GM23338 (cell line): ENCODE measurements at regions not wholly inside any gene's neighbourhood (a gene's known extent, or its start where the extent isn't known, plus 50 kb on each side); places are given as distances from the start of the nearest gene placed in this dataset.

Experiments
- ATAC-seq: fragments of 200-7000 bp; cut with Tn5 transposase; 3 replicates; pipeline ENCODE4 v1.9.1; 2020
- DNase-seq: peaks from one replicate; pipeline ENCODE4 v3.0.0-alpha.2; 2015; ENCODE audit warnings: low spot score
- H2AFZ ChIP-seq: fragments of 200-600 bp; sonication (generic); 2 replicates; pipeline ENCODE4 v1.8.0; 2016; ENCODE audit warnings: antibody characterized with exemption, mild to moderate bottlenecking, moderate library complexity
- H3F3A ChIP-seq: fragments of 200-600 bp; sonication (generic); replicated peaks from 2 replicates; pipeline ENCODE4 v1.8.0; 2017; ENCODE audit warnings: antibody characterized with exemption, mixed run types, low read depth
- H3K27ac ChIP-seq: fragments of 200-600 bp; sonication (generic); 2 replicates; pipeline ENCODE4 v1.6.1; 2016; ENCODE audit warnings: low read depth
- H3K27me3 ChIP-seq: fragments of 200-600 bp; sonication (generic); 2 replicates; pipeline ENCODE4 v1.8.0; 2016; ENCODE audit warnings: mild to moderate bottlenecking, mixed run types, moderate library complexity; ENCODE audit not compliant: insufficient read depth
- H3K36me3 ChIP-seq: fragments of 200-600 bp; sonication (generic); 2 replicates; pipeline ENCODE4 v1.8.0; 2016; ENCODE audit warnings: mild to moderate bottlenecking; ENCODE audit not compliant: insufficient read depth
- H3K4me1 ChIP-seq: fragments of 200-600 bp; sonication (generic); 2 replicates; pipeline ENCODE4 v1.8.0; 2016; ENCODE audit warnings: mild to moderate bottlenecking, moderate library complexity; ENCODE audit not compliant: insufficient read depth
- H3K4me2 ChIP-seq: fragments of 200-600 bp; sonication (generic); 2 replicates; pipeline ENCODE4 v1.7.1; 2017; ENCODE audit warnings: mixed run types
- H3K4me3 ChIP-seq: fragments of 200-600 bp; sonication (generic); 2 replicates; pipeline ENCODE4 v1.6.1; 2016; ENCODE audit warnings: mixed run types
- H3K79me2 ChIP-seq: fragments of 200-600 bp; sonication (generic); replicated peaks from 2 replicates; pipeline ENCODE4 v1.8.0; 2017; ENCODE audit warnings: mild to moderate bottlenecking; ENCODE audit not compliant: insufficient read depth
- H3K9me2 ChIP-seq: fragments of 200-600 bp; sonication (generic); 2 replicates; pipeline ENCODE4 v1.8.0; 2017; ENCODE audit not compliant: insufficient read depth
- H4K20me1 ChIP-seq: fragments of 200-600 bp; sonication (generic); replicated peaks from 2 replicates; pipeline ENCODE4 v1.8.0; 2017; ENCODE audit warnings: mild to moderate bottlenecking; ENCODE audit not compliant: insufficient read depth
- H3K27ac Mint-ChIP-seq: 2 replicates; pipeline ENCODE4 v1.8.0; 2020; ENCODE audit warnings: inconsistent platforms, mild to moderate bottlenecking, moderate library complexity, mixed read lengths
- H3K27me3 Mint-ChIP-seq: 3 replicates; pipeline ENCODE4 v1.8.0; 2022; ENCODE audit warnings: low read depth, mild to moderate bottlenecking, moderate library complexity, mixed read lengths, inconsistent platforms; ENCODE audit not compliant: insufficient read depth, poor library complexity
- H3K36me3 Mint-ChIP-seq: 3 replicates; pipeline ENCODE4 v1.8.0; 2021; ENCODE audit warnings: low read depth, mild to moderate bottlenecking, inconsistent platforms, moderate library complexity, mixed read lengths
- H3K4me1 Mint-ChIP-seq: 3 replicates; pipeline ENCODE4 v1.8.0; 2020; ENCODE audit warnings: mild to moderate bottlenecking, inconsistent platforms, mixed read lengths
- H3K4me3 Mint-ChIP-seq: 3 replicates; pipeline ENCODE4 v1.8.0; 2021; ENCODE audit warnings: moderate library complexity, mild to moderate bottlenecking, inconsistent platforms, mixed read lengths
- H3K9me3 Mint-ChIP-seq: 3 replicates; pipeline ENCODE4 v1.8.0; 2020; ENCODE audit warnings: moderate library complexity, mild to moderate bottlenecking, inconsistent platforms, mixed read lengths
- CREB1 ChIP-seq: fragments of 250-450 bp; sonication (Bioruptor Pico); IDR thresholded peaks from 2 replicates; pipeline ENCODE4 v1.5.0; 2020; ENCODE audit warnings: low read depth, mild to moderate bottlenecking, moderate library complexity
- CTCF ChIP-seq, 2 experiments: fragments of 200-600 bp in 1 of 2; sonication (generic) in 1 of 2; conservative IDR thresholded peaks; 2 replicates each; pipeline versions ENCODE4 v1.5.1 to v1.6.1; 2016 to 2017; ENCODE audit warnings: antibody characterized with exemption in 2 of 2, low read depth in 2 of 2, mild to moderate bottlenecking in 2 of 2, moderate library complexity in 1 of 2
- EZH2 ChIP-seq: fragments of 200-600 bp; sonication (generic); IDR thresholded peaks from one replicate; pipeline ENCODE4 v1.8.0; 2017; ENCODE audit warnings: antibody characterized with exemption, mild to moderate bottlenecking, low read depth; ENCODE audit not compliant: unreplicated experiment
- EZH2phosphoT487 ChIP-seq: fragments of 200-600 bp; sonication (generic); IDR thresholded peaks from one replicate; pipeline ENCODE4 v1.8.1; 2018; ENCODE audit warnings: antibody characterized with exemption; ENCODE audit not compliant: unreplicated experiment
- JUNB ChIP-seq: IDR thresholded peaks from one replicate; pipeline ENCODE4 v1.6.1; 2016; ENCODE audit warnings: antibody characterized with exemption; ENCODE audit not compliant: unreplicated experiment
- NANOG ChIP-seq: IDR thresholded peaks from 2 replicates; pipeline ENCODE4 v1.6.1; 2016; ENCODE audit warnings: antibody characterized with exemption, borderline replicate concordance
- POLR2AphosphoS5 ChIP-seq: IDR thresholded peaks from 2 replicates; pipeline ENCODE4 v1.6.1; 2016; ENCODE audit warnings: antibody characterized with exemption, low read depth
- STAT1 ChIP-seq: IDR thresholded peaks from one replicate; pipeline ENCODE4 v1.6.1; 2016; ENCODE audit warnings: antibody characterized with exemption; ENCODE audit not compliant: unreplicated experiment
- ZNF114 ChIP-seq: fragments of 250-450 bp; sonication (Bioruptor Pico); IDR thresholded peaks from 2 replicates; pipeline ENCODE4 v1.5.0; 2020; ENCODE audit warnings: mild to moderate bottlenecking, moderate library complexity
- ZNF331 ChIP-seq: fragments of 250-450 bp; sonication (Bioruptor Pico); IDR thresholded peaks from 2 replicates; pipeline ENCODE4 v1.5.0; 2020; ENCODE audit warnings: low read depth, mild to moderate bottlenecking, moderate library complexity
- TF ChIP-seq, protein P1 (sequence below): fragments of 250-450 bp; sonication (Bioruptor Pico); IDR thresholded peaks from 2 replicates; pipeline ENCODE4 v1.5.0; 2020; ENCODE audit warnings: mild to moderate bottlenecking, moderate library complexity
- TF ChIP-seq, protein P2 (sequence below): IDR thresholded peaks from 2 replicates; pipeline ENCODE4 v1.6.1; 2016; ENCODE audit warnings: antibody characterized with exemption
- TF ChIP-seq, protein P3 (sequence below): IDR thresholded peaks from one replicate; pipeline ENCODE4 v1.6.1; 2018; ENCODE audit warnings: antibody characterized with exemption; ENCODE audit not compliant: unreplicated experiment

DNA sequence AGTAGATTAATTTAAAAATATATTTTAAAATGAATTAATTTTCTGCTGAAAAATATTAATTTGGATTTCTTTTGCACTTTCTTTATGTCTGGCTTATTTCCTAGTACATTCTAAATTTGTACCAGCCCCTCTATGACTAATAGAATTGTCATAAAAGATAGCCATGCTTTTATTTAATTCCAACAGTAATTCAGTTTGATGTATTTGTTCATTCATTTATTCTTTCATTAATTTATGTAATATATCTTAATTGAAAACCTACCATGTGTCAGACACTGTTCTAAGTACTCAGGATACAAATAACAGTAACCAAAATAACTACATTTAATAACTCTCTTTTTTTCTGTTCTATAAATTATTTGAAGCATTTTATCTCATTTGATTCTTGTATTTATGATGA lies 264.0 kb upstream of the CCDC179 start:
- H3K27me3 Mint-ChIP-seq = no peaks in the 10 kb centered on the region
- H3K36me3 Mint-ChIP-seq = peaks cover 10% of the 10 kb centered on the region; the same call in 2 of the 3 replicates
- H3K9me3 Mint-ChIP-seq = peaks cover 12% of the 10 kb centered on the region; the same call in 2 of the 3 replicates
- Histone ChIP-seq H2AFZ (no peak overlapping the region), H3K79me2 (no peaks in the 10 kb centered on the region), H3K4me1 (no peaks in the 10 kb centered on the region), H3F3A (no peaks in the 10 kb centered on the region), H3K4me2 (no peak overlapping the region), H4K20me1 (no peaks in the 10 kb centered on the region), H3K27me3 (no peaks in the 10 kb centered on the region), H3K9me2 (no peaks in the 10 kb centered on the region), H3K27ac (no peak overlapping the region), H3K4me3 (no peak overlapping the region), H3K36me3 (no peaks in the 10 kb centered on the region)
- H3K4me3 Mint-ChIP-seq = no peak overlapping the region
- H3K27ac Mint-ChIP-seq = no peak overlapping the region
- TF ChIP-seq, protein P1, sequence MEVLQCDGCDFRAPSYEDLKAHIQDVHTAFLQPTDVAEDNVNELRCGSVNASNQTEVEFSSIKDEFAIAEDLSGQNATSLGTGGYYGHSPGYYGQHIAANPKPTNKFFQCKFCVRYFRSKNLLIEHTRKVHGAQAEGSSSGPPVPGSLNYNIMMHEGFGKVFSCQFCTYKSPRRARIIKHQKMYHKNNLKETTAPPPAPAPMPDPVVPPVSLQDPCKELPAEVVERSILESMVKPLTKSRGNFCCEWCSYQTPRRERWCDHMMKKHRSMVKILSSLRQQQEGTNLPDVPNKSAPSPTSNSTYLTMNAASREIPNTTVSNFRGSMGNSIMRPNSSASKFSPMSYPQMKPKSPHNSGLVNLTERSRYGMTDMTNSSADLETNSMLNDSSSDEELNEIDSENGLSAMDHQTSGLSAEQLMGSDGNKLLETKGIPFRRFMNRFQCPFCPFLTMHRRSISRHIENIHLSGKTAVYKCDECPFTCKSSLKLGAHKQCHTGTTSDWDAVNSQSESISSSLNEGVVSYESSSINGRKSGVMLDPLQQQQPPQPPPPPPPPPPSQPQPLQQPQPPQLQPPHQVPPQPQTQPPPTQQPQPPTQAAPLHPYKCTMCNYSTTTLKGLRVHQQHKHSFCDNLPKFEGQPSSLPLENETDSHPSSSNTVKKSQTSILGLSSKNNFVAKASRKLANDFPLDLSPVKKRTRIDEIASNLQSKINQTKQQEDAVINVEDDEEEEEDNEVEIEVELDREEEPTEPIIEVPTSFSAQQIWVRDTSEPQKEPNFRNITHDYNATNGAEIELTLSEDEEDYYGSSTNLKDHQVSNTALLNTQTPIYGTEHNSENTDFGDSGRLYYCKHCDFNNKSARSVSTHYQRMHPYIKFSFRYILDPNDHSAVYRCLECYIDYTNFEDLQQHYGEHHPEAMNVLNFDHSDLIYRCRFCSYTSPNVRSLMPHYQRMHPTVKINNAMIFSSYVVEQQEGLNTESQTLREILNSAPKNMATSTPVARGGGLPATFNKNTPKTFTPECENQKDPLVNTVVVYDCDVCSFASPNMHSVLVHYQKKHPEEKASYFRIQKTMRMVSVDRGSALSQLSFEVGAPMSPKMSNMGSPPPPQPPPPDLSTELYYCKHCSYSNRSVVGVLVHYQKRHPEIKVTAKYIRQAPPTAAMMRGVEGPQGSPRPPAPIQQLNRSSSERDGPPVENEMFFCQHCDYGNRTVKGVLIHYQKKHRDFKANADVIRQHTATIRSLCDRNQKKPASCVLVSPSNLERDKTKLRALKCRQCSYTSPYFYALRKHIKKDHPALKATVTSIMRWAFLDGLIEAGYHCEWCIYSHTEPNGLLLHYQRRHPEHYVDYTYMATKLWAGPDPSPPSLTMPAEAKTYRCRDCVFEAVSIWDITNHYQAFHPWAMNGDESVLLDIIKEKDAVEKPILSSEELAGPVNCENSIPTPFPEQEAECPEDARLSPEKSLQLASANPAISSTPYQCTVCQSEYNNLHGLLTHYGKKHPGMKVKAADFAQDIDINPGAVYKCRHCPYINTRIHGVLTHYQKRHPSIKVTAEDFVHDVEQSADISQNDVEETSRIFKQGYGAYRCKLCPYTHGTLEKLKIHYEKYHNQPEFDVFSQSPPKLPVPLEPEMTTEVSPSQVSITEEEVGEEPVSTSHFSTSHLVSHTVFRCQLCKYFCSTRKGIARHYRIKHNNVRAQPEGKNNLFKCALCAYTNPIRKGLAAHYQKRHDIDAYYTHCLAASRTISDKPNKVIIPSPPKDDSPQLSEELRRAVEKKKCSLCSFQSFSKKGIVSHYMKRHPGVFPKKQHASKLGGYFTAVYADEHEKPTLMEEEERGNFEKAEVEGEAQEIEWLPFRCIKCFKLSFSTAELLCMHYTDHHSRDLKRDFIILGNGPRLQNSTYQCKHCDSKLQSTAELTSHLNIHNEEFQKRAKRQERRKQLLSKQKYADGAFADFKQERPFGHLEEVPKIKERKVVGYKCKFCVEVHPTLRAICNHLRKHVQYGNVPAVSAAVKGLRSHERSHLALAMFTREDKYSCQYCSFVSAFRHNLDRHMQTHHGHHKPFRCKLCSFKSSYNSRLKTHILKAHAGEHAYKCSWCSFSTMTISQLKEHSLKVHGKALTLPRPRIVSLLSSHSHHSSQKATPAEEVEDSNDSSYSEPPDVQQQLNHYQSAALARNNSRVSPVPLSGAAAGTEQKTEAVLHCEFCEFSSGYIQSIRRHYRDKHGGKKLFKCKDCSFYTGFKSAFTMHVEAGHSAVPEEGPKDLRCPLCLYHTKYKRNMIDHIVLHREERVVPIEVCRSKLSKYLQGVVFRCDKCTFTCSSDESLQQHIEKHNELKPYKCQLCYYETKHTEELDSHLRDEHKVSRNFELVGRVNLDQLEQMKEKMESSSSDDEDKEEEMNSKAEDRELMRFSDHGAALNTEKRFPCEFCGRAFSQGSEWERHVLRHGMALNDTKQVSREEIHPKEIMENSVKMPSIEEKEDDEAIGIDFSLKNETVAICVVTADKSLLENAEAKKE (CRISPR knock-in tag) = no peak
- TF ChIP-seq JUNB = no peak
- TF ChIP-seq EZH2phosphoT487 = no peak
- TF ChIP-seq CREB1 = no peak
- TF ChIP-seq, protein P2, sequence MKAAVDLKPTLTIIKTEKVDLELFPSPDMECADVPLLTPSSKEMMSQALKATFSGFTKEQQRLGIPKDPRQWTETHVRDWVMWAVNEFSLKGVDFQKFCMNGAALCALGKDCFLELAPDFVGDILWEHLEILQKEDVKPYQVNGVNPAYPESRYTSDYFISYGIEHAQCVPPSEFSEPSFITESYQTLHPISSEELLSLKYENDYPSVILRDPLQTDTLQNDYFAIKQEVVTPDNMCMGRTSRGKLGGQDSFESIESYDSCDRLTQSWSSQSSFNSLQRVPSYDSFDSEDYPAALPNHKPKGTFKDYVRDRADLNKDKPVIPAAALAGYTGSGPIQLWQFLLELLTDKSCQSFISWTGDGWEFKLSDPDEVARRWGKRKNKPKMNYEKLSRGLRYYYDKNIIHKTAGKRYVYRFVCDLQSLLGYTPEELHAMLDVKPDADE = no peak
- no peak for TF ChIP-seq POLR2AphosphoS5
- TF ChIP-seq CTCF (conservative IDR thresholded peaks at IDR 0.05; ENCODE audit: low read depth in 2 of 2) = no peak
- no peak for TF ChIP-seq ZNF331 (CRISPR knock-in tag)
- TF ChIP-seq NANOG = no peak
- no peak for TF ChIP-seq ZNF114
- TF ChIP-seq, protein P3, sequence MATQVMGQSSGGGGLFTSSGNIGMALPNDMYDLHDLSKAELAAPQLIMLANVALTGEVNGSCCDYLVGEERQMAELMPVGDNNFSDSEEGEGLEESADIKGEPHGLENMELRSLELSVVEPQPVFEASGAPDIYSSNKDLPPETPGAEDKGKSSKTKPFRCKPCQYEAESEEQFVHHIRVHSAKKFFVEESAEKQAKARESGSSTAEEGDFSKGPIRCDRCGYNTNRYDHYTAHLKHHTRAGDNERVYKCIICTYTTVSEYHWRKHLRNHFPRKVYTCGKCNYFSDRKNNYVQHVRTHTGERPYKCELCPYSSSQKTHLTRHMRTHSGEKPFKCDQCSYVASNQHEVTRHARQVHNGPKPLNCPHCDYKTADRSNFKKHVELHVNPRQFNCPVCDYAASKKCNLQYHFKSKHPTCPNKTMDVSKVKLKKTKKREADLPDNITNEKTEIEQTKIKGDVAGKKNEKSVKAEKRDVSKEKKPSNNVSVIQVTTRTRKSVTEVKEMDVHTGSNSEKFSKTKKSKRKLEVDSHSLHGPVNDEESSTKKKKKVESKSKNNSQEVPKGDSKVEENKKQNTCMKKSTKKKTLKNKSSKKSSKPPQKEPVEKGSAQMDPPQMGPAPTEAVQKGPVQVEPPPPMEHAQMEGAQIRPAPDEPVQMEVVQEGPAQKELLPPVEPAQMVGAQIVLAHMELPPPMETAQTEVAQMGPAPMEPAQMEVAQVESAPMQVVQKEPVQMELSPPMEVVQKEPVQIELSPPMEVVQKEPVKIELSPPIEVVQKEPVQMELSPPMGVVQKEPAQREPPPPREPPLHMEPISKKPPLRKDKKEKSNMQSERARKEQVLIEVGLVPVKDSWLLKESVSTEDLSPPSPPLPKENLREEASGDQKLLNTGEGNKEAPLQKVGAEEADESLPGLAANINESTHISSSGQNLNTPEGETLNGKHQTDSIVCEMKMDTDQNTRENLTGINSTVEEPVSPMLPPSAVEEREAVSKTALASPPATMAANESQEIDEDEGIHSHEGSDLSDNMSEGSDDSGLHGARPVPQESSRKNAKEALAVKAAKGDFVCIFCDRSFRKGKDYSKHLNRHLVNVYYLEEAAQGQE = no peak
- TF ChIP-seq EZH2 = no peak
- no peak for TF ChIP-seq STAT1
- ATAC-seq (no peak), DNase-seq (no peak)
- peaks cover 8% of the 10 kb centered on the region; the same call in 2 of the 3 replicates for H3K4me1 Mint-ChIP-seq
